ENCODE measurements at regions not wholly inside any gene's neighbourhood (a gene's known extent, or its start where the extent isn't known, plus 50 kb on each side); places are given as distances from the start of the nearest gene placed in this dataset.

- no peaks in the 10 kb centered on the region for H3K27me3 ChIP-seq (ENCODE audit: control insufficient read depth, insufficient read depth, low read length)
- H3K9me3 ChIP-seq (ENCODE audit: control insufficient read depth in 2 of 3, insufficient read depth in 1 of 3, low read length in 3 of 3), result peaks cover 0 to 15% (median 3%) of the 10 kb centered on the region in 3 donors
- TF ChIP-seq, protein P1, sequence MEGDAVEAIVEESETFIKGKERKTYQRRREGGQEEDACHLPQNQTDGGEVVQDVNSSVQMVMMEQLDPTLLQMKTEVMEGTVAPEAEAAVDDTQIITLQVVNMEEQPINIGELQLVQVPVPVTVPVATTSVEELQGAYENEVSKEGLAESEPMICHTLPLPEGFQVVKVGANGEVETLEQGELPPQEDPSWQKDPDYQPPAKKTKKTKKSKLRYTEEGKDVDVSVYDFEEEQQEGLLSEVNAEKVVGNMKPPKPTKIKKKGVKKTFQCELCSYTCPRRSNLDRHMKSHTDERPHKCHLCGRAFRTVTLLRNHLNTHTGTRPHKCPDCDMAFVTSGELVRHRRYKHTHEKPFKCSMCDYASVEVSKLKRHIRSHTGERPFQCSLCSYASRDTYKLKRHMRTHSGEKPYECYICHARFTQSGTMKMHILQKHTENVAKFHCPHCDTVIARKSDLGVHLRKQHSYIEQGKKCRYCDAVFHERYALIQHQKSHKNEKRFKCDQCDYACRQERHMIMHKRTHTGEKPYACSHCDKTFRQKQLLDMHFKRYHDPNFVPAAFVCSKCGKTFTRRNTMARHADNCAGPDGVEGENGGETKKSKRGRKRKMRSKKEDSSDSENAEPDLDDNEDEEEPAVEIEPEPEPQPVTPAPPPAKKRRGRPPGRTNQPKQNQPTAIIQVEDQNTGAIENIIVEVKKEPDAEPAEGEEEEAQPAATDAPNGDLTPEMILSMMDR (IDR thresholded peaks at IDR 0.05; ENCODE audit: borderline replicate concordance, extremely low read depth, insufficient read depth), result no peak
- H3K4me3 ChIP-seq (ENCODE audit: low read length in 3 of 3), result no peak overlapping the region
- no peaks in the 10 kb centered on the region for H3K4me1 ChIP-seq (ENCODE audit: control insufficient read depth in 2 of 3, insufficient read depth in 2 of 3, low read depth in 1 of 3, low read length in 3 of 3)
- peak in 3 of 5 donors; percentile 7 to 91 (median 44) for DNase-seq
- no peak overlapping the region for H3K9ac ChIP-seq (ENCODE audit: low read length in 3 of 3)
- no peaks in the 10 kb centered on the region for H3K36me3 ChIP-seq (ENCODE audit: control insufficient read depth in 2 of 3, insufficient read depth in 3 of 3, low read length in 3 of 3)
- FAIRE-seq, result no peak
- no peak overlapping the region for H3K27ac ChIP-seq (ENCODE audit: low read depth in 2 of 2, low read length in 2 of 2)
- intact Hi-C loops (cut with DNase I), result no loop called here
Measured at GRCh38 chr3:130609166-130609979, 92.4 kb downstream of the COL6A6 start.

DNA sequence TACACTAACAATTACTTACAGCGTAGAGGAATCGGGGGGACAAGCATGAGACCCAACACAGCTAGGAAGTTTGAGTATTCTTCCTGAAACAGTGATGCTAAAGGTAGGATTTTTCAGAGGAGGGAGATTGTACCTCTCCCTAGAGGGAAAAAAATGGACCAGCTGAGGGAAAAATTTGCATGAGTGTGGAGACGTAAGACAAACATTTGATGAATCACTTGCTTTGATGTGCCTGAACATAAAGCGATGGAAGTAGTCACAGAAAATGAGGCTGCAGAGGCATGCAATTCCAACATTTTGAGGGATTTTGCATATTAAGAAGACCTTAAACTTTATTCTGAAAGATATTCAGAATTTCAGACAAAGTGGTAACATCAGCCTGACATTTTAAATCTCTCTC, 102.2 kb downstream of the COL6A6 start:
- Histone ChIP-seq H3K4me1 (ENCODE audit: control insufficient read depth in 2 of 3, insufficient read depth in 2 of 3, low read depth in 1 of 3, low read length in 3 of 3) (no peaks in the 10 kb centered on the region), H3K27me3 (ENCODE audit: control insufficient read depth, insufficient read depth, low read length) (no peaks in the 10 kb centered on the region), H3K9me3 (ENCODE audit: control insufficient read depth in 2 of 3, insufficient read depth in 1 of 3, low read length in 3 of 3) (no peaks in the 10 kb centered on the region), H3K9ac (ENCODE audit: low read length in 3 of 3) (no peak overlapping the region), H3K27ac (ENCODE audit: low read depth in 2 of 2, low read length in 2 of 2) (no peak overlapping the region), H3K4me3 (ENCODE audit: low read length in 3 of 3) (no peak overlapping the region), H3K36me3 (ENCODE audit: control insufficient read depth in 2 of 3, insufficient read depth in 3 of 3, low read length in 3 of 3) (no peaks in the 10 kb centered on the region)
- TF ChIP-seq, protein P1 (IDR thresholded peaks at IDR 0.05; ENCODE audit: borderline replicate concordance, extremely low read depth, insufficient read depth), result no peak
- no peak for DNase-seq
- intact Hi-C loops (cut with DNase I), result no loop called here
- no peak for FAIRE-seq

DNA sequence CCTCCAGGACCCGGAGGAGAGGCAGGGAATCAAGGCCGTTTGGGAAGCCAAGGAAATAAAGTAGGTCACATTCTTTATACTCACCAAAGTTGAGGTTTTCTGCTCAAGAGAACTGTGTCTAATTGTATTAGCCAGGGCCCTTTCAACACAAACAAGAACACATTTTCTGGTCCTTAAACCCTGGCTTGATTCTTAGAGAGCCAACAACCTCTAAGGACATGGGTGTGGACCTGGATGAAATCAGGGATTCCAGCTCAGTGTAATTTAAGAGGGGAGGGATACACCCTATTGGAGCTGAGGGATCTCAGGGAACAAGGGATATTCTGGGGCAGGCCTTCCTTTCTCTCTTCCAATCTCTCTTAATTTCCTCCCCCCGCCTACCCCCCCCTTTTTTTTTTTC, 104.8 kb downstream of the COL6A6 start:
- Histone ChIP-seq H3K4me3 (ENCODE audit: low read length in 3 of 3) (no peak overlapping the region), H3K36me3 (ENCODE audit: control insufficient read depth in 2 of 3, insufficient read depth in 3 of 3, low read length in 3 of 3) (no peaks in the 10 kb centered on the region), H3K4me1 (ENCODE audit: control insufficient read depth in 2 of 3, insufficient read depth in 2 of 3, low read depth in 1 of 3, low read length in 3 of 3) (no peaks in the 10 kb centered on the region), H3K9me3 (ENCODE audit: control insufficient read depth in 2 of 3, insufficient read depth in 1 of 3, low read length in 3 of 3) (no peaks in the 10 kb centered on the region), H3K9ac (ENCODE audit: low read length in 3 of 3) (no peak overlapping the region), H3K27me3 (ENCODE audit: control insufficient read depth, insufficient read depth, low read length) (no peaks in the 10 kb centered on the region), H3K27ac (ENCODE audit: low read depth in 2 of 2, low read length in 2 of 2) (no peak overlapping the region)
- intact Hi-C loops (cut with DNase I), result no loop called here
- FAIRE-seq (no peak), DNase-seq (no peak)
- TF ChIP-seq, protein P1 (IDR thresholded peaks at IDR 0.05; ENCODE audit: borderline replicate concordance, extremely low read depth, insufficient read depth), result no peak

Measured in kidney (tissue), 13 donors.